HepG2 (cell line): ENCODE measurements at regions not wholly inside any gene's neighbourhood (a gene's known extent, or its start where the extent isn't known, plus 50 kb on each side); places are given as distances from the start of the nearest gene placed in this dataset.

Experiments used
- ATAC-seq: fragments of 200-7000 bp; cut with Tn5 transposase; 3 replicates; pipeline ENCODE4 v1.9.1; 2020; ENCODE audit warnings: mild to moderate bottlenecking, moderate library complexity
- BruUV-seq: library from RNA; stranded (reverse); fragments of 400-500 nt; replicated peaks from 2 replicates; lab custom pipeline; 2021; lab: Mats Ljungman, UMichigan
- CTCF ChIA-PET: fragments of 300-600 bp; formaldehyde crosslinking; extraction: SDS; loops from one replicate; lab custom pipeline; 2021; ENCODE audit warnings: low total read pairs, inconsistent platforms, low intra/inter-chr PET ratio; lab: Yijun Ruan, JAX
- POLR2A ChIA-PET: fragments of 350-600 bp; sonication (Branson Sonifier 250); formaldehyde crosslinking; loops from one replicate; lab custom pipeline; 2020; ENCODE audit warnings: antibody characterized with exemption, inconsistent platforms; lab: Yijun Ruan, JAX
- DNase-seq: peaks from one replicate; pipeline ENCODE4 v3.0.0-alpha.2; 2015; ENCODE audit warnings: low spot score
- FAIRE-seq: peaks from 3 replicates; lab custom pipeline; 2011; peaks lifted over from hg19 to GRCh38; lab: Jason Lieb, UNC
- H2AFZ ChIP-seq: one replicate; pipeline ENCODE4 v1.6.1; 2011; ENCODE audit warnings: low read length, inconsistent platforms
- H3K27ac ChIP-seq: fragments of 300-600 bp; 3 replicates; pipeline ENCODE4 v1.8.0; 2011; ENCODE audit warnings: mixed run types, mild to moderate bottlenecking, mixed read lengths, low read length, inconsistent platforms; ENCODE audit not compliant: insufficient read depth; ENCODE audit errors: extremely low read length
- H3K27me3 ChIP-seq, 2 experiments: fragments of 200-600 bp in 1 of 2; 2 replicates in 1 of 2; 3 replicates in 1 of 2; pipeline versions ENCODE4 v1.6.0 to v1.8.0; 2011; ENCODE audit warnings: low read length in 2 of 2, mild to moderate bottlenecking in 2 of 2, moderate library complexity in 2 of 2, inconsistent platforms in 1 of 2; ENCODE audit not compliant: insufficient read depth in 2 of 2, control insufficient read depth in 1 of 2
- H3K36me3 ChIP-seq, 2 experiments: fragments of 200-600 bp in 1 of 2; replicated peaks in 1 of 2; 2 replicates in 1 of 2; 3 replicates in 1 of 2; pipeline versions ENCODE4 v1.5.1 to v1.8.0; 2011; ENCODE audit warnings: low read length in 2 of 2, inconsistent platforms in 1 of 2; ENCODE audit not compliant: insufficient read depth in 2 of 2, control insufficient read depth in 1 of 2
- H3K4me1 ChIP-seq: 2 replicates; pipeline ENCODE4 v1.5.1; 2012; ENCODE audit warnings: low read length, inconsistent platforms; ENCODE audit not compliant: insufficient read depth
- H3K4me2 ChIP-seq: 2 replicates; pipeline ENCODE4 v1.6.0; 2011; ENCODE audit warnings: low read depth, low read length, inconsistent platforms
- H3K4me3 ChIP-seq, 3 experiments: fragments of 200-600 bp in 1 of 3; sonication (generic), shearing (Covaris generic) in 1 of 3; replicated peaks in 1 of 3; 2 replicates each; pipeline ENCODE4 v1.5.1; 2011 to 2016; ENCODE audit warnings: low read length in 3 of 3, inconsistent platforms in 2 of 3, low read depth in 2 of 3, mild to moderate bottlenecking in 2 of 3, control low read depth in 1 of 3, mixed read lengths in 1 of 3; ENCODE audit not compliant: insufficient read depth in 1 of 3
- H3K79me2 ChIP-seq: one replicate; pipeline ENCODE4 v1.6.1; 2011; ENCODE audit warnings: low read length, inconsistent platforms; ENCODE audit not compliant: insufficient read depth
- H3K9ac ChIP-seq: 2 replicates; pipeline ENCODE4 v1.6.0; 2011; ENCODE audit warnings: mild to moderate bottlenecking, low read depth, low read length, inconsistent platforms; ENCODE audit not compliant: insufficient read depth
- H3K9me3 ChIP-seq: 2 replicates; pipeline ENCODE4 v1.5.1; 2012; ENCODE audit warnings: mild to moderate bottlenecking, low read length
- H4K20me1 ChIP-seq: 2 replicates; pipeline ENCODE4 v1.6.0; 2011; ENCODE audit warnings: inconsistent platforms, mild to moderate bottlenecking, low read length, moderate library complexity; ENCODE audit not compliant: insufficient read depth
- CENPBD1 ChIP-seq: sonication (generic); formaldehyde crosslinking; IDR thresholded peaks from 2 replicates; pipeline ENCODE4 v1.8.0; 2022; ENCODE audit warnings: missing genetic modification reagents, low read depth, mild to moderate bottlenecking, borderline replicate concordance
- GRHL1 ChIP-seq: sonication (generic); formaldehyde crosslinking; conservative IDR thresholded peaks from 2 replicates; pipeline ENCODE4 v1.8.0; 2022; ENCODE audit warnings: missing genetic modification reagents
- HNRNPL ChIP-seq: fragments of 200-400 bp; formaldehyde crosslinking; IDR thresholded peaks from 2 replicates; pipeline ENCODE4 v1.6.1; 2017; ENCODE audit warnings: mild to moderate bottlenecking, low read depth, low read length
- KIAA2018 ChIP-seq: sonication (generic); formaldehyde crosslinking; IDR thresholded peaks from 2 replicates; pipeline ENCODE4 v1.5.0; 2020; ENCODE audit warnings: mild to moderate bottlenecking, missing genetic modification reagents, borderline replicate concordance
- MAX ChIP-seq: IDR thresholded peaks from 2 replicates; pipeline ENCODE4 v1.6.1; 2012; ENCODE audit warnings: inconsistent platforms
- MTA3 ChIP-seq: sonication (generic); formaldehyde crosslinking; IDR thresholded peaks from 2 replicates; pipeline ENCODE4 v1.4.0; 2020; ENCODE audit warnings: missing genetic modification reagents
- MXD4 ChIP-seq: IDR thresholded peaks from 2 replicates; pipeline ENCODE4 v1.6.1; 2016; ENCODE audit warnings: mild to moderate bottlenecking, missing biosample characterization, missing genetic modification reagents
- ZNF639 ChIP-seq: conservative IDR thresholded peaks from 2 replicates; pipeline ENCODE4 v1.6.1; 2018; ENCODE audit warnings: missing genetic modification reagents
- ZNF660 ChIP-seq: sonication (generic); formaldehyde crosslinking; IDR thresholded peaks from 2 replicates; pipeline ENCODE4 v1.5.1; 2020; ENCODE audit warnings: mild to moderate bottlenecking, low read depth, missing genetic modification reagents, borderline replicate concordance
- ZNF891 ChIP-seq: sonication (generic); formaldehyde crosslinking; IDR thresholded peaks from 2 replicates; pipeline ENCODE4 v1.5.0; 2020; ENCODE audit warnings: mild to moderate bottlenecking, missing genetic modification reagents
- WGBS: methylation state at CpG from one replicate; pipeline ENCODE4 v1.1.6; 2017; ENCODE audit warnings: low lambda C conversion rate; 5-methylcytosine and 5-hydroxymethylcytosine counted together
- in situ Hi-C: cut with HindIII; loops from 2 replicates; pipeline ENCODE4 v1.10.0; 2017; ENCODE audit warnings: low pct_unique_long_range_greater_than_20kb; ENCODE audit not compliant: extremely low pct_ligation_motif_present
- intact Hi-C: fragments of 100-400 bp; cut with micrococcal nuclease; formaldehyde crosslinking; loops from one replicate; pipeline ENCODE4 v1.10.0; 2022; ENCODE audit not compliant: unreplicated experiment

- TF ChIP-seq KIAA2018 (CRISPR knock-in tag) (no peak), CENPBD1 (no peak)
Measured at GRCh38 chr16:56116577-56116964, 74.7 kb upstream of the GNAO1 start (continued).

- FAIRE-seq (no peak), ATAC-seq (no peak), DNase-seq (no peak)
- Histone ChIP-seq H3K4me1 (no peaks in the 10 kb centered on the region), H3K9me3 (no peaks in the 10 kb centered on the region), H3K36me3 (no peaks in the 10 kb centered on the region), H2AFZ (no peak overlapping the region), H3K4me3 (no peak overlapping the region), H3K27me3 (no peaks in the 10 kb centered on the region), H3K27ac (no peak overlapping the region), H3K4me2 (no peak overlapping the region), H3K79me2 (no peaks in the 10 kb centered on the region), H4K20me1 (no peaks in the 10 kb centered on the region), H3K9ac (no peak overlapping the region)
- ChIA-PET CTCF (no interaction called here), POLR2A (no interaction called here)
- WGBS, result 4% methylated on average over 6 of the region's 6 CpGs
- in situ Hi-C loops (no loop called here), intact Hi-C loops (no loop called here)
- no TSS peak for BruUV-seq
- TF ChIP-seq GRHL1 (CRISPR knock-in tag) (no peak), ZNF639 (CRISPR knock-in tag) (no peak), MTA3 (CRISPR knock-in tag) (no peak), HNRNPL (no peak), MAX (no peak), MXD4 (CRISPR knock-in tag) (no peak), ZNF660 (no peak), ZNF891 (CRISPR knock-in tag) (no peak)
Measured at GRCh38 chr16:56115817-56116576, 75.3 kb upstream of the GNAO1 start.
